HFF-Myc (cell line): ENCODE measurements at regions not wholly inside any gene's neighbourhood (a gene's known extent, or its start where the extent isn't known, plus 50 kb on each side); places are given as distances from the start of the nearest gene placed in this dataset.

Experiments used
- DNase-seq: peaks from one replicate; pipeline ENCODE4 v3.0.0-alpha.2; 2011; ENCODE audit warnings: low read depth; ENCODE audit errors: extremely low read depth
- H3K4me3 ChIP-seq: replicated peaks from 2 replicates; pipeline ENCODE4 v1.5.1; 2011; ENCODE audit warnings: low read depth, mild to moderate bottlenecking, control low read depth, low read length
- CTCF ChIP-seq: IDR thresholded peaks from 2 replicates; pipeline ENCODE4 v1.5.1; 2012; ENCODE audit warnings: mild to moderate bottlenecking, low read depth, low read length, control low read depth; ENCODE audit errors: missing control alignments

DNA sequence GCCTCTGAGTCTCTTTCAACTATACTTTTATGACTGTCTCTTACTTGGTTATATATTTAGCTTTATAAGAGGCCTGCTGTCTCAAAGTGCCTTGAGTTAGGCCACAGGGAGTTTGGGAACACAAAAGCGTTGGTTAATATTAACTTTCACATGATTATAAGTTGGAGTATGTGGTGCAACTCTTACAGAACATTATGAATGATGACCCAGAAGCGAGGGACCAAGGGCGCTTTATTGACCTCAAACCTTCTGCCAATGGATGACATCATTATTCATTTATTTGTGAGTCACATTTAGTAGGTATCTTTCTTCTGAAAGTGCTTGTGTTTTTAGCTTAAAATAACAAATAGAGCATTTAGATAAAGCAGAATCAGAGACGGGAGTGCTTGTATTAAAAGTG is 298.0 kb upstream of the ZC3H12C start:
- no peak for TF ChIP-seq CTCF
- no peak overlapping the region for H3K4me3 ChIP-seq
- DNase-seq = no peak

GRCh38 chr11:109796253-109796652 is 296.9 kb upstream of the ZC3H12C start:
- TF ChIP-seq CTCF = no peak
- H3K4me3 ChIP-seq = no peak overlapping the region
- DNase-seq = no peak

DNA sequence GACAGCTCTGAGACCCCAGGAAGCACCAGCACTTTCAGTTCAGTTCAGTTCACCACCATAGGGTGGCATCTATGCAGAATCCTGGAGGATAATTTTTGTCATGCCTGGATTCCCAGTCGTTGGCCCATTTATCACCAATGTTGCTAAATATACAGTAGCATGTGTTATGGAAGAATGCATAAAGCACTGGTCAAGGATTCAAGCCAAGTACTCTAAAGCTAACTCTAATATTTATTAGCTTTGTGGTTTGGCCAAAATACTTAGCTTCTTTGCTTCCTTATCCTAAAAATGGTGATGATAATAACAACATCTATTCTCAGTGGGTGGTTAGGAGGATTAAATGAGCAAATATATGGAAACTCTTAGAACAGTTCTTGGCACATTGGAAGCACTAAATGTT is 294.7 kb upstream of the ZC3H12C start:
- TF ChIP-seq CTCF = no peak
- no peak for DNase-seq
- no peak overlapping the region for H3K4me3 ChIP-seq

GRCh38 chr11:109799604-109800003 is 293.6 kb upstream of the ZC3H12C start:
- no peak for DNase-seq

DNA sequence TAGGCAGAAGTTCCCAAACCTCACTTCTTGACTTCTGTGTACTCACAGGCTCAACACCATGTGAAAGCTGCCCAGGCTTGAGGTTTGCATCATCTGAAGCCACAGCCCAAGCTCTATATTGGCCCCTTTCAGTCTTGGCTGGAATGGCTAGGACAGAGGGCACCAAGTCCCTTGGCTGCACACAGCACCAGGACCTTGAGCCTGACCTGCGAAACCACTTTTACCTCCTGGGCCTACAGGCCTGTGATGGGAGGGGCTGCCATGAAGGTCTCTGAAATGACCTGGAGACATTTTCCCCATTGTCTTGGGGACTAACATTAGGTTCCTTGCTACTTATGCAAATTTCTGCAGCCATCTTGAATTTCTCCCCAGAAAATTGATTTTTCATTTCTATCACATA is 288.3 kb upstream of the ZC3H12C start:
- no peak for DNase-seq
- H3K4me3 ChIP-seq = no peak overlapping the region
- TF ChIP-seq CTCF = no peak

More at GRCh38 chr11:109799604-109800003, 293.6 kb upstream of the ZC3H12C start:
- TF ChIP-seq CTCF = no peak
- no peak overlapping the region for H3K4me3 ChIP-seq

GRCh38 chr11:109806205-109806604 is 287.0 kb upstream of the ZC3H12C start:
- no peak for DNase-seq
- no peak for TF ChIP-seq CTCF
- no peak overlapping the region for H3K4me3 ChIP-seq

- H3K4me3 ChIP-seq = no peak overlapping the region
- DNase-seq = no peak
- TF ChIP-seq CTCF = no peak
These were observed 284.6 kb upstream of the ZC3H12C start for GRCh38 chr11:109808569-109808968.
